CD14-positive monocyte (primary cell): ENCODE measurements at regions not wholly inside any gene's neighbourhood (a gene's known extent, or its start where the extent isn't known, plus 50 kb on each side); places are given as distances from the start of the nearest gene placed in this dataset.

Source experiments
- DNase-seq, 3 donors: peaks; one replicate each; pipeline ENCODE4 v3.0.0-alpha.2; 2011 to 2022
- H2AFZ ChIP-seq: 2 replicates; pipeline ENCODE4 v1.6.0; 2012; ENCODE audit warnings: mild to moderate bottlenecking, low read depth, low read length, inconsistent platforms; ENCODE audit not compliant: insufficient read depth, poor library complexity, severe bottlenecking
- H3K27ac ChIP-seq, 2 donors: 1 replicate in 1 of 2; 2 replicates in 1 of 2; pipeline ENCODE4 v1.5.1; 2012 to 2013; ENCODE audit warnings: low read length in 2 of 2, control low read depth in 1 of 2, inconsistent platforms in 1 of 2, low read depth in 1 of 2, mild to moderate bottlenecking in 1 of 2
- H3K27me3 ChIP-seq, 2 donors: one replicate each; pipeline versions ENCODE4 v1.6.0 to v1.6.1; 2011 to 2013; ENCODE audit warnings: low read length in 2 of 2; ENCODE audit not compliant: control insufficient read depth in 2 of 2, insufficient read depth in 2 of 2
- H3K36me3 ChIP-seq, 2 donors: replicated peaks in 1 of 2; 1 replicate in 1 of 2; 2 replicates in 1 of 2; pipeline versions ENCODE4 v1.5.1 to v1.6.1; 2012 to 2013; ENCODE audit warnings: low read length in 2 of 2, control low read depth in 1 of 2, inconsistent platforms in 1 of 2, mild to moderate bottlenecking in 1 of 2; ENCODE audit not compliant: insufficient read depth in 2 of 2, control insufficient read depth in 1 of 2
- H3K4me1 ChIP-seq, 2 donors: 1 replicate in 1 of 2; 2 replicates in 1 of 2; pipeline versions ENCODE4 v1.5.1 to v1.6.1; 2012 to 2013; ENCODE audit warnings: low read length in 2 of 2, control low read depth in 1 of 2, inconsistent platforms in 1 of 2, mild to moderate bottlenecking in 1 of 2, moderate library complexity in 1 of 2; ENCODE audit not compliant: insufficient read depth in 2 of 2, control insufficient read depth in 1 of 2
- H3K4me2 ChIP-seq: replicated peaks from 2 replicates; pipeline ENCODE3; 2012; ENCODE audit warnings: low read length, moderate library complexity, mild to moderate bottlenecking; ENCODE audit not compliant: poor library complexity, severe bottlenecking; ENCODE audit errors: extremely low read depth
- H3K4me3 ChIP-seq, 3 experiments: fragments of 200-600 bp in 1 of 3; sonication (generic) in 1 of 3; replicated peaks in 1 of 3; 1 replicate in 2 of 3; 2 replicates in 1 of 3; pipeline ENCODE4 v1.5.1; 2011 to 2013; ENCODE audit warnings: low read length in 3 of 3, mild to moderate bottlenecking in 3 of 3, control low read depth in 2 of 3, low read depth in 2 of 3, inconsistent platforms in 1 of 3, moderate library complexity in 1 of 3
- H3K79me2 ChIP-seq: 2 replicates; pipeline ENCODE4 v1.6.0; 2012; ENCODE audit warnings: mild to moderate bottlenecking, control low read depth, inconsistent platforms, low read length, moderate library complexity; ENCODE audit not compliant: insufficient read depth
- H3K9ac ChIP-seq: 2 replicates; pipeline ENCODE4 v1.6.0; 2017; ENCODE audit warnings: low read length, mild to moderate bottlenecking; ENCODE audit not compliant: insufficient read depth, poor library complexity, severe bottlenecking
- H3K9me3 ChIP-seq, 2 donors: replicated peaks in 1 of 2; 1 replicate in 1 of 2; 2 replicates in 1 of 2; pipeline versions ENCODE4 v1.5.1 to v1.6.1; 2012 to 2013; ENCODE audit warnings: low read length in 2 of 2, control low read depth in 1 of 2; ENCODE audit not compliant: control insufficient read depth in 1 of 2, insufficient read depth in 1 of 2
- H4K20me1 ChIP-seq: 2 replicates; pipeline ENCODE4 v1.6.0; 2012; ENCODE audit warnings: mild to moderate bottlenecking, low read length, control low read depth, moderate library complexity; ENCODE audit not compliant: insufficient read depth
- H3K27ac Mint-ChIP-seq, 7 donors: one replicate each; pipeline ENCODE4 v1.8.0; 2020; ENCODE audit warnings: mild to moderate bottlenecking in 7 of 7, mixed read lengths in 7 of 7, moderate library complexity in 6 of 7, inconsistent platforms in 2 of 7
- H3K27me3 Mint-ChIP-seq, 3 donors: one replicate each; pipeline ENCODE4 v1.8.0; 2021 to 2022; ENCODE audit warnings: low read depth in 3 of 3, mild to moderate bottlenecking in 3 of 3, mixed read lengths in 3 of 3, moderate library complexity in 3 of 3, inconsistent platforms in 1 of 3
- H3K36me3 Mint-ChIP-seq, 2 donors: one replicate each; pipeline ENCODE4 v1.8.0; 2020; ENCODE audit warnings: mixed read lengths in 2 of 2, inconsistent platforms in 1 of 2, mild to moderate bottlenecking in 1 of 2
- H3K4me1 Mint-ChIP-seq: one replicate; pipeline ENCODE4 v1.8.0; 2020; ENCODE audit warnings: mild to moderate bottlenecking, mixed read lengths
- H3K4me3 Mint-ChIP-seq, 2 donors: one replicate each; pipeline ENCODE4 v1.8.0; 2020; ENCODE audit warnings: mild to moderate bottlenecking in 2 of 2, mixed read lengths in 2 of 2, moderate library complexity in 1 of 2
- H3K9me3 Mint-ChIP-seq, 7 donors: one replicate each; pipeline ENCODE4 v1.8.0; 2020 to 2022; ENCODE audit warnings: mixed read lengths in 7 of 7, mild to moderate bottlenecking in 6 of 7, moderate library complexity in 6 of 7, inconsistent platforms in 2 of 7
- CTCF ChIP-seq: fragments of 200-600 bp; IDR thresholded peaks from one replicate; pipeline ENCODE4 v1.8.0; 2022; ENCODE audit warnings: antibody characterized with exemption, mild to moderate bottlenecking
- WGBS: methylation state at CpG from one replicate; pipeline ENCODE4 v1.1.5; 2013; ENCODE audit warnings: missing lambda C conversion rate; ENCODE audit not compliant: insufficient coverage; 5-methylcytosine and 5-hydroxymethylcytosine counted together
- intact Hi-C, 2 donors: fragments of 100-400 bp; cut with micrococcal nuclease; formaldehyde crosslinking; loops; one replicate each; pipeline versions ENCODE4 v1.15.0 to v1.15.1; 2023

DNA sequence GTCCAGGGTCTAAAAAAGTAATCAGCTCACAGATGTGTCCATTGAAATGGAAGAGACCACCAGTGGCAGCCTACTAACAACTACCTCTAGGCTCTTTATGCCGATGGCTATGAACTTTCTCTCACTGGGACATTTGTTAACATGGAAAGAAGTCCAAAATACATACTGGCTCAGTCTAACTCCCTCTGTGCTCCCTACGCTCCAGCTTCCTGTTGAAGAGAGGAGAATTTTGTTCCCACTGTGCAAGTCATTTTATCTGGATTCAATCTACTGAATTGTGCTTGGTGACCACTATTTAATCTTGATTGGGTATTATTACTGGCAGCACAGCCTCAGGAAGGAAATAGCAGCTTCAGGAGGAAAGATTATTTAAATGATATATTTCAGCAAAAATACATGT is 128.8 kb upstream of the ARGLU1 start:
- Mint-ChIP-seq H3K4me1 (no peaks in the 10 kb centered on the region), H3K36me3 (no peaks in the 10 kb centered on the region), H3K4me3 (no peak overlapping the region), H3K27me3 (peaks cover 0 to 5% (median 0%) of the 10 kb centered on the region in 3 donors), H3K27ac (no peak overlapping the region), H3K9me3 (peaks cover 0 to 3% (median 0%) of the 10 kb centered on the region in 7 donors)
- no peaks in the 10 kb centered on the region for H3K79me2 ChIP-seq
- intact Hi-C loops = no loop called here
- no peaks in the 10 kb centered on the region for H3K9me3 ChIP-seq
- H3K4me1 ChIP-seq = no peaks in the 10 kb centered on the region
- no peak for TF ChIP-seq CTCF
- no peak overlapping the region for H2AFZ ChIP-seq
- no peaks in the 10 kb centered on the region for H3K36me3 ChIP-seq
- H4K20me1 ChIP-seq = no peaks in the 10 kb centered on the region
- no peak overlapping the region for H3K4me3 ChIP-seq
- no peak for DNase-seq
- no peak overlapping the region for H3K4me2 ChIP-seq
- no peaks in the 10 kb centered on the region for H3K27me3 ChIP-seq
- no peak overlapping the region for H3K27ac ChIP-seq
- no peak overlapping the region for H3K9ac ChIP-seq
- no CpG with 5 or more reads among the region's 2 CpGs for WGBS

- Mint-ChIP-seq H3K36me3 (no peaks in the 10 kb centered on the region), H3K27me3 (peaks cover 0 to 5% (median 0%) of the 10 kb centered on the region in 3 donors), H3K4me3 (no peak overlapping the region), H3K4me1 (no peaks in the 10 kb centered on the region), H3K27ac (no peak overlapping the region), H3K9me3 (peaks cover 0 to 3% (median 0%) of the 10 kb centered on the region in 7 donors)
- Histone ChIP-seq H3K36me3 (no peaks in the 10 kb centered on the region), H3K79me2 (no peaks in the 10 kb centered on the region), H3K27ac (no peak overlapping the region), H4K20me1 (no peaks in the 10 kb centered on the region), H3K4me2 (no peak overlapping the region), H3K9me3 (no peaks in the 10 kb centered on the region), H3K9ac (no peak overlapping the region), H3K27me3 (no peaks in the 10 kb centered on the region), H2AFZ (no peak overlapping the region), H3K4me3 (no peak overlapping the region), H3K4me1 (no peaks in the 10 kb centered on the region)
- 40% methylated on average over 2 of the region's 3 CpGs for WGBS
- no peak for TF ChIP-seq CTCF
- intact Hi-C loops = no loop called here
- no peak for DNase-seq
These were observed 128.2 kb upstream of the ARGLU1 start for GRCh38 chr13:106696140-106696539.
